ENCODE measurements at regions not wholly inside any gene's neighbourhood (a gene's known extent, or its start where the extent isn't known, plus 50 kb on each side); places are given as distances from the start of the nearest gene placed in this dataset.

- Histone ChIP-seq H3K4me2 (no peak overlapping the region), H3K4me3 (no peak overlapping the region), H3K9me2 (ENCODE audit: insufficient read depth) (peaks cover 5% of the 10 kb centered on the region), H4K20me1 (replicated peaks; ENCODE audit: insufficient read depth) (no peaks in the 10 kb centered on the region), H3K27ac (ENCODE audit: low read depth) (no peak overlapping the region), H3K4me1 (ENCODE audit: insufficient read depth) (peaks cover 22% of the 10 kb centered on the region), H3K27me3 (ENCODE audit: insufficient read depth) (no peaks in the 10 kb centered on the region), H3K79me2 (replicated peaks; ENCODE audit: insufficient read depth) (no peaks in the 10 kb centered on the region), H3F3A (replicated peaks; ENCODE audit: low read depth) (no peaks in the 10 kb centered on the region), H2AFZ (no peak overlapping the region), H3K36me3 (ENCODE audit: insufficient read depth) (no peaks in the 10 kb centered on the region)
- TF ChIP-seq EZH2 (IDR thresholded peaks at IDR 0.05; ENCODE audit: low read depth, unreplicated experiment) = no peak
- Mint-ChIP-seq H3K4me1 (peaks cover 33% of the 10 kb centered on the region), H3K36me3 (ENCODE audit: low read depth) (no peaks in the 10 kb centered on the region), H3K27me3 (ENCODE audit: insufficient read depth, low read depth, poor library complexity) (no peaks in the 10 kb centered on the region), H3K27ac (no peak overlapping the region), H3K4me3 (no peak overlapping the region), H3K9me3 (no peaks in the 10 kb centered on the region)
- no peak for ATAC-seq
- no peak for DNase-seq (ENCODE audit: low spot score)
Measured at GRCh38 chr3:18249126-18249525, 176.0 kb downstream of the SATB1 start.

DNA sequence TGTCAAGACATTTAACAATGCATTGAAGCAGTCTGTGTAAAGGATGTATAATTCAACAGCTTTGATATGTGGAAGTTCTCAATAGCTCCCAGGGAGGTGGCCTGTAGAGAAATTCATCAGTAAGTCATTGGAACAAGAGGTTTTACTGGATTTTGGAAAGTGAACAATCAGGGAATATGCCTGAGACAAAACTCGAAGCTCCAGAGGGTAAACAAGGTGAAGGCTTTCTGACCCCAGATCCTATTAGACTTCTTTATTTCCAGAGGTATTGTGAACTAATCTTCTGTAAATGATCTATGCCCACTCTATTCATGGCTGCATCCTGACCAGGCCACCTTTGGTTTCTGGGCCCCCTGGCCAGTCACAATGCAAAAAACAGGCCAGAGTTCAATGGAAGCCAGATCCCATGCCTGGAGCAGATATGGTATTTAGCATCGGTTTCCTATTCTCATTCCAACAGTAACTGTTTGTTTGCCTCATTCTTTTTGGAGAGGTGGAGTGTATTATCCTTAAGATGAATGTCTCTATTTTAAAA, 177.3 kb downstream of the SATB1 start:
- H3K4me3 Mint-ChIP-seq = no peak overlapping the region
- TF ChIP-seq, protein P1, sequence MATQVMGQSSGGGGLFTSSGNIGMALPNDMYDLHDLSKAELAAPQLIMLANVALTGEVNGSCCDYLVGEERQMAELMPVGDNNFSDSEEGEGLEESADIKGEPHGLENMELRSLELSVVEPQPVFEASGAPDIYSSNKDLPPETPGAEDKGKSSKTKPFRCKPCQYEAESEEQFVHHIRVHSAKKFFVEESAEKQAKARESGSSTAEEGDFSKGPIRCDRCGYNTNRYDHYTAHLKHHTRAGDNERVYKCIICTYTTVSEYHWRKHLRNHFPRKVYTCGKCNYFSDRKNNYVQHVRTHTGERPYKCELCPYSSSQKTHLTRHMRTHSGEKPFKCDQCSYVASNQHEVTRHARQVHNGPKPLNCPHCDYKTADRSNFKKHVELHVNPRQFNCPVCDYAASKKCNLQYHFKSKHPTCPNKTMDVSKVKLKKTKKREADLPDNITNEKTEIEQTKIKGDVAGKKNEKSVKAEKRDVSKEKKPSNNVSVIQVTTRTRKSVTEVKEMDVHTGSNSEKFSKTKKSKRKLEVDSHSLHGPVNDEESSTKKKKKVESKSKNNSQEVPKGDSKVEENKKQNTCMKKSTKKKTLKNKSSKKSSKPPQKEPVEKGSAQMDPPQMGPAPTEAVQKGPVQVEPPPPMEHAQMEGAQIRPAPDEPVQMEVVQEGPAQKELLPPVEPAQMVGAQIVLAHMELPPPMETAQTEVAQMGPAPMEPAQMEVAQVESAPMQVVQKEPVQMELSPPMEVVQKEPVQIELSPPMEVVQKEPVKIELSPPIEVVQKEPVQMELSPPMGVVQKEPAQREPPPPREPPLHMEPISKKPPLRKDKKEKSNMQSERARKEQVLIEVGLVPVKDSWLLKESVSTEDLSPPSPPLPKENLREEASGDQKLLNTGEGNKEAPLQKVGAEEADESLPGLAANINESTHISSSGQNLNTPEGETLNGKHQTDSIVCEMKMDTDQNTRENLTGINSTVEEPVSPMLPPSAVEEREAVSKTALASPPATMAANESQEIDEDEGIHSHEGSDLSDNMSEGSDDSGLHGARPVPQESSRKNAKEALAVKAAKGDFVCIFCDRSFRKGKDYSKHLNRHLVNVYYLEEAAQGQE (IDR thresholded peaks at IDR 0.05; ENCODE audit: unreplicated experiment) = no peak
- TF ChIP-seq ZNF462 (CRISPR knock-in tag; IDR thresholded peaks at IDR 0.05) (no peak), EZH2 (IDR thresholded peaks at IDR 0.05; ENCODE audit: low read depth, unreplicated experiment) (no peak), ETS1 (IDR thresholded peaks at IDR 0.05) (no peak), ZNF114 (CRISPR knock-in tag; IDR thresholded peaks at IDR 0.05) (no peak), POLR2AphosphoS5 (IDR thresholded peaks at IDR 0.05; ENCODE audit: low read depth) (no peak), STAT1 (IDR thresholded peaks at IDR 0.05; ENCODE audit: unreplicated experiment) (no peak), EZH2phosphoT487 (IDR thresholded peaks at IDR 0.05; ENCODE audit: unreplicated experiment) (no peak), ZNF331 (CRISPR knock-in tag; IDR thresholded peaks at IDR 0.05; ENCODE audit: low read depth) (no peak), NANOG (IDR thresholded peaks at IDR 0.05; ENCODE audit: borderline replicate concordance) (no peak)

More for the DNA sequence above, 177.3 kb downstream of the SATB1 start:
- no peaks in the 10 kb centered on the region for H3K36me3 ChIP-seq (ENCODE audit: insufficient read depth)
- no peaks in the 10 kb centered on the region for H4K20me1 ChIP-seq (replicated peaks; ENCODE audit: insufficient read depth)
- no peak overlapping the region for H3K4me3 ChIP-seq
- peaks cover 22% of the 10 kb centered on the region for H3K4me1 ChIP-seq (ENCODE audit: insufficient read depth)
- no peak overlapping the region for H3K27ac ChIP-seq (ENCODE audit: low read depth)
- H3F3A ChIP-seq (replicated peaks; ENCODE audit: low read depth) = no peaks in the 10 kb centered on the region
- H3K4me2 ChIP-seq = 0 out of 2 replicates have a peak overlapping the region, but pooled peaks have one; percentile 33
- H3K9me3 Mint-ChIP-seq = no peaks in the 10 kb centered on the region
- peaks cover 33% of the 10 kb centered on the region for H3K4me1 Mint-ChIP-seq
- H3K36me3 Mint-ChIP-seq (ENCODE audit: low read depth) = no peaks in the 10 kb centered on the region
- H3K27ac Mint-ChIP-seq = no peak overlapping the region
- H3K79me2 ChIP-seq (replicated peaks; ENCODE audit: insufficient read depth) = no peaks in the 10 kb centered on the region
- H3K9me2 ChIP-seq (ENCODE audit: insufficient read depth) = peaks cover 5% of the 10 kb centered on the region
- no peaks in the 10 kb centered on the region for H3K27me3 Mint-ChIP-seq (ENCODE audit: insufficient read depth, low read depth, poor library complexity)
- no peak overlapping the region for H2AFZ ChIP-seq
- no peak for DNase-seq (ENCODE audit: low spot score)
- no peak for ATAC-seq
- H3K27me3 ChIP-seq (ENCODE audit: insufficient read depth) = no peaks in the 10 kb centered on the region
